ENCODE measurements at regions not wholly inside any gene's neighbourhood (a gene's known extent, or its start where the extent isn't known, plus 50 kb on each side); places are given as distances from the start of the nearest gene placed in this dataset.

DNA sequence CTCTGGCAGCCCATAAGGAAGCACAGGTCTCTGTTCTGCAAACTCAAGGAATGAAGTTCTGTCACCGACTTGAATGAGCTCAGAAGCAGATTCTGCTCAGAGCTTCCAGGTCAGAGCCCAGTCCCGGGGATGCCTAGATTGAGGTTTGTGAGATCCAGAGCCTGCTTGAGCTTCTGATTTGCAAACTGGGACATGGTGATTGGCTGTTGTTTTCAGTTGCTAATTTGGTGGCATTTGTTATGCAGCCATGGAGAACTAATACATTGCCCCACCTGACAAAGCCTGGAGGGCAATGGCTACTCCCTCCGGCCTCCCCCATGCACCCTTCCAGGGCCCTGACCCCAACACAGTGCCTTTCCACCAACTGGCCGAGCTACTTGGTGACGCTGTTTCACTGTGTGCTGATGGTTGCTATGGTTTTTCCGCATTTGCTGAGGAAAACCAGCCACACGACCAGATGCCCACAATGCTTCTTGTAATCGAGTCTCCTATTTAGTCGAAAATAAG lies 379.5 kb upstream of the ATP10A start:
- Mint-ChIP-seq H3K4me1 (ENCODE audit: low read depth, unreplicated experiment) (no peaks in the 10 kb centered on the region), H3K4me3 (ENCODE audit: unreplicated experiment) (no peak overlapping the region), H3K27me3 (ENCODE audit: unreplicated experiment) (peaks cover 2% of the 10 kb centered on the region), H3K27ac (ENCODE audit: unreplicated experiment) (no peak overlapping the region), H3K9me3 (ENCODE audit: unreplicated experiment) (peaks cover 5% of the 10 kb centered on the region), H3K36me3 (ENCODE audit: unreplicated experiment) (no peaks in the 10 kb centered on the region)
- TF ChIP-seq, protein P1, sequence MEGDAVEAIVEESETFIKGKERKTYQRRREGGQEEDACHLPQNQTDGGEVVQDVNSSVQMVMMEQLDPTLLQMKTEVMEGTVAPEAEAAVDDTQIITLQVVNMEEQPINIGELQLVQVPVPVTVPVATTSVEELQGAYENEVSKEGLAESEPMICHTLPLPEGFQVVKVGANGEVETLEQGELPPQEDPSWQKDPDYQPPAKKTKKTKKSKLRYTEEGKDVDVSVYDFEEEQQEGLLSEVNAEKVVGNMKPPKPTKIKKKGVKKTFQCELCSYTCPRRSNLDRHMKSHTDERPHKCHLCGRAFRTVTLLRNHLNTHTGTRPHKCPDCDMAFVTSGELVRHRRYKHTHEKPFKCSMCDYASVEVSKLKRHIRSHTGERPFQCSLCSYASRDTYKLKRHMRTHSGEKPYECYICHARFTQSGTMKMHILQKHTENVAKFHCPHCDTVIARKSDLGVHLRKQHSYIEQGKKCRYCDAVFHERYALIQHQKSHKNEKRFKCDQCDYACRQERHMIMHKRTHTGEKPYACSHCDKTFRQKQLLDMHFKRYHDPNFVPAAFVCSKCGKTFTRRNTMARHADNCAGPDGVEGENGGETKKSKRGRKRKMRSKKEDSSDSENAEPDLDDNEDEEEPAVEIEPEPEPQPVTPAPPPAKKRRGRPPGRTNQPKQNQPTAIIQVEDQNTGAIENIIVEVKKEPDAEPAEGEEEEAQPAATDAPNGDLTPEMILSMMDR (IDR thresholded peaks at IDR 0.05; ENCODE audit: partially characterized antibody, unreplicated experiment), result no peak
- no peak for DNase-seq

GRCh38 chr15:26235864-26236263 lies 372.7 kb upstream of the ATP10A start:
- H3K4me1 Mint-ChIP-seq (ENCODE audit: low read depth, unreplicated experiment), result peaks cover 9% of the 10 kb centered on the region
- peaks cover 3% of the 10 kb centered on the region for H3K27me3 Mint-ChIP-seq (ENCODE audit: unreplicated experiment)
- H3K36me3 Mint-ChIP-seq (ENCODE audit: unreplicated experiment), result no peaks in the 10 kb centered on the region
- H3K27ac Mint-ChIP-seq (ENCODE audit: unreplicated experiment), result no peak overlapping the region
- TF ChIP-seq, protein P1 (IDR thresholded peaks at IDR 0.05; ENCODE audit: partially characterized antibody, unreplicated experiment), result no peak
- no peak for DNase-seq
- peaks cover 3% of the 10 kb centered on the region for H3K9me3 Mint-ChIP-seq (ENCODE audit: unreplicated experiment)
- H3K4me3 Mint-ChIP-seq (ENCODE audit: unreplicated experiment), result peak overlapping the region; percentile 53

DNA sequence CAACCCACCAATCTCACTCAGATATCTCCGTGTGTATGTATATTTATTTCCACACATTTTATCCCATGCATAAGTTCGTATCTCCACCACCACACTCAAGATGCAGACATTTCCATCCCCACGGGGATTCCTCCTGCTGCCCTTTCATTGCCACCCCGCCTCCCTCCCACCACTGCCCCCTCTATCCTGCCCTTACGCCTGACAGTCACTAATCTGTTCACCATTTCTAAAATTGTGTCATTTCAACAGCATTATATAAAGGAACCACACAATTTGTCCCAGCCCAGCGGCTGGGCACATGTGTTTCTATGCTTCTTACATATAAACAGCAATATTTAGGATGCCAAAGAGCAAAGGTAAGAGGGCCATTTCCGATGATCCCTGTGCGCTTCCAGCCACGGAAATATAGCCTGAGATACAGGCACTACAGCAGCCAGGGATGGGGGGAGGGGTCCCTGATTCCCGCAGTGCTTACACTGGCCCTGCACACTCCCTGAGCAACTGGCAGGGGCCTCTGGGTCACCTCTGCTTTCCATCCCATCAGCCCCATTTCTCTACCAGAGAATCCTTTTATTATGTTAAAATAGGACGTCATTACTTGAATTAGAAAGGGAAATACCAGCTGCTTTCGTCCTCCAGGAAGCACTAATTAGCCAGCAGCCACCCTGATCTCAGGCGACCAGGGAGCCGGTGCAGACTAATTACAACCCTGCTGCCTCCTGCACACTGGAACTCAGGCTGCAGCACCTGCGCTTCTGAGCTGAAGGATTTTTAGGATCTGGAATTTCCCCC lies 372.0 kb upstream of the ATP10A start:
- TF ChIP-seq, protein P1 (IDR thresholded peaks at IDR 0.05; ENCODE audit: partially characterized antibody, unreplicated experiment), result no peak
- Mint-ChIP-seq H3K4me1 (ENCODE audit: low read depth, unreplicated experiment) (peaks cover 9% of the 10 kb centered on the region), H3K4me3 (ENCODE audit: unreplicated experiment) (peak overlapping the region; percentile 53), H3K27ac (ENCODE audit: unreplicated experiment) (no peak overlapping the region), H3K27me3 (ENCODE audit: unreplicated experiment) (peaks cover 3% of the 10 kb centered on the region), H3K9me3 (ENCODE audit: unreplicated experiment) (peaks cover 3% of the 10 kb centered on the region), H3K36me3 (ENCODE audit: unreplicated experiment) (no peaks in the 10 kb centered on the region)
- DNase-seq, result peak; percentile 69

DNA sequence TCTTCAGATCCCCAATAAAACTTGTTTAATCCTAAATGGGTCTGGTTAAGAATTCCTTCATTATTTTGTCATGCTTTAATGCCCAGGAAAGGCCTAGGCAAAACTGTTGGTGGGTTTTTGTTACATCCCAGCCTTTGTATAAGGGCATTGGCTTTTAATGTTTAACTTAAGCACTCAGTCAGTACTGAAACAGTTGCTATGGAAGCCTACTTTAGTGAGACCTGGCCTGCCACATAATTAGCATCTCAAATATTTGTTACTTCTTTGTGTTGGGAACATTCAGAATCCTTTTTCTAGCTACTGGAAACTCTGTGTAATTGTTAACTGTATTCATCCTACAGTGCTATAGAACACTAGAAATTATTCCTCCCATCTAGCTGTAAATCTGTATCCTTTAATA lies 369.6 kb upstream of the ATP10A start:
- Mint-ChIP-seq H3K9me3 (ENCODE audit: unreplicated experiment) (peaks cover 2% of the 10 kb centered on the region), H3K36me3 (ENCODE audit: unreplicated experiment) (no peaks in the 10 kb centered on the region), H3K4me3 (ENCODE audit: unreplicated experiment) (no peak overlapping the region), H3K27ac (ENCODE audit: unreplicated experiment) (no peak overlapping the region), H3K27me3 (ENCODE audit: unreplicated experiment) (peaks cover 2% of the 10 kb centered on the region), H3K4me1 (ENCODE audit: low read depth, unreplicated experiment) (peaks cover 9% of the 10 kb centered on the region)
- TF ChIP-seq, protein P1 (IDR thresholded peaks at IDR 0.05; ENCODE audit: partially characterized antibody, unreplicated experiment), result no peak
- DNase-seq, result no peak

- no peak overlapping the region for H3K27ac Mint-ChIP-seq (ENCODE audit: unreplicated experiment)
- DNase-seq, result no peak
- H3K36me3 Mint-ChIP-seq (ENCODE audit: unreplicated experiment), result no peaks in the 10 kb centered on the region
- peaks cover 2% of the 10 kb centered on the region for H3K9me3 Mint-ChIP-seq (ENCODE audit: unreplicated experiment)
- TF ChIP-seq, protein P1 (IDR thresholded peaks at IDR 0.05; ENCODE audit: partially characterized antibody, unreplicated experiment), result no peak
- H3K4me3 Mint-ChIP-seq (ENCODE audit: unreplicated experiment), result no peak overlapping the region
- H3K4me1 Mint-ChIP-seq (ENCODE audit: low read depth, unreplicated experiment), result peaks cover 9% of the 10 kb centered on the region
- H3K27me3 Mint-ChIP-seq (ENCODE audit: unreplicated experiment), result peaks cover 2% of the 10 kb centered on the region
Observed at GRCh38 chr15:26231096-26231495, 368.0 kb upstream of the ATP10A start.
